NT2/D1 (cell line): ENCODE measurements at regions not wholly inside any gene's neighbourhood (a gene's known extent, or its start where the extent isn't known, plus 50 kb on each side); places are given as distances from the start of the nearest gene placed in this dataset.
"Not testable (repeated sequence)": the region's sequence is repeated elsewhere in the genome, so short reads cannot be mapped to it uniquely, and the experiment has no call there.

ENCODE experiments used
- DNase-seq: peaks from one replicate; pipeline ENCODE4 v3.0.0-alpha.2; 2011; ENCODE audit warnings: low read depth, low spot score
- H3K27me3 ChIP-seq: 2 replicates; pipeline ENCODE4 v1.6.0; 2011; ENCODE audit warnings: mild to moderate bottlenecking; ENCODE audit not compliant: insufficient read length, insufficient read depth
- H3K36me3 ChIP-seq: 2 replicates; pipeline ENCODE4 v1.6.1; 2011; ENCODE audit warnings: mild to moderate bottlenecking, low read length, mixed read lengths; ENCODE audit not compliant: insufficient read depth, insufficient read length
- H3K4me1 ChIP-seq: 2 replicates; pipeline ENCODE4 v1.5.1; 2011; ENCODE audit not compliant: insufficient read depth, insufficient read length
- H3K4me3 ChIP-seq: 2 replicates; pipeline ENCODE4 v1.5.1; 2011; ENCODE audit warnings: low read depth; ENCODE audit not compliant: insufficient read length
- H3K9ac ChIP-seq: 2 replicates; pipeline ENCODE4 v1.6.0; 2011; ENCODE audit warnings: low read depth; ENCODE audit not compliant: insufficient read length
- H3K9me3 ChIP-seq: 2 replicates; pipeline ENCODE4 v1.5.1; 2011; ENCODE audit warnings: mild to moderate bottlenecking, low read length; ENCODE audit not compliant: insufficient read depth
- SUZ12 ChIP-seq: IDR thresholded peaks from 2 replicates; pipeline ENCODE4 v1.6.1; 2011; ENCODE audit not compliant: insufficient read length, insufficient read depth; ENCODE audit errors: extremely low read depth
- YY1 ChIP-seq: IDR thresholded peaks from 2 replicates; pipeline ENCODE4 v1.6.1; 2011; ENCODE audit not compliant: insufficient read length, insufficient read depth
- ZNF274 ChIP-seq: IDR thresholded peaks from 2 replicates; pipeline ENCODE4 v1.6.1; 2011; ENCODE audit warnings: mild to moderate bottlenecking, low read depth, low read length

DNA sequence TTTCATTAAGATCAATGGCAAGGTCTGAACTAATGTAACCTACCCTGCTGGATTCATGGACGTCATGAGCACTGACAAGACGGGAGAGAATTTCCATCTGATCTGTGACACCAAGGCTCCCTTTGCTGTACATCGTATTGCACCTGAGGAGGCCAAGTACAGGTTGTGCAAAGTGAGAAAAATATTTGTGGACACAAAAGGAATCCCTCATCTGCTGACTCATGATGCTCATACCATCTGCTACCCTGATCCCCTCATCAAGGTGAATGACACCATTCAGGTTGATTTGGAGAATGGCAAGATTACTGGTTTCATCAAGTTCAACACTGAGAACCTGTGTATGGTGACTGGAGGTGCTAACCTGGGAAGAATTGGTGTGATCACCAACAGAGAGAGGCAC, 82.3 kb upstream of the NDUFV2 start:
- no peak for DNase-seq
- Histone ChIP-seq H3K9me3 (0 out of 2 replicates have a peak, but pooled peaks cover 4% of the 10 kb centered on the region), H3K4me3 (no peak overlapping the region), H3K9ac (no peak overlapping the region), H3K36me3 (no peaks in the 10 kb centered on the region), H3K4me1 (no peaks in the 10 kb centered on the region), H3K27me3 (no peaks in the 10 kb centered on the region)
- TF ChIP-seq SUZ12 (no peak), ZNF274 (no peak), YY1 (no peak)

DNA sequence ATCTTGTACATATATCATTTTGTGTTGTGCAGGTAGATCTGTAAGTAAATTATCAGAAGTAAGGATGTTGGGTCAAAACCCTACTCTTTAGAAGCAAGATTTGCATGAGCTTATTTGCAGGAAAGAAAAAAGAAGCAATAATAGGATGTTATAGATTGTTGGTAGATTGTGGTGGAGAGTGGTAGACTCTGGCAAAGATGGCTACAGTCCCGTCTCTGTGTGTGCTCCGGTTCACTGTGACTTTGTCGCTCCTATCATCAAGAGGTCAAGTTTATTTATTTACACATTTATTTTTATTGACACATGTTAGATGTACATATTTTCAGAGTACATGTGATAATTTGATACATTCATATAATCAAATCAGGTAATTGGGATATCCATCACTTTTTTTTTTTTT, 81.0 kb upstream of the NDUFV2 start:
- Histone ChIP-seq H3K9me3 (0 out of 2 replicates have a peak, but pooled peaks cover 4% of the 10 kb centered on the region), H3K27me3 (no peaks in the 10 kb centered on the region), H3K9ac (no peak overlapping the region), H3K4me1 (no peaks in the 10 kb centered on the region), H3K4me3 (no peak overlapping the region), H3K36me3 (no peaks in the 10 kb centered on the region)
- DNase-seq = no peak
- TF ChIP-seq SUZ12 (no peak), ZNF274 (no peak), YY1 (no peak)

DNA sequence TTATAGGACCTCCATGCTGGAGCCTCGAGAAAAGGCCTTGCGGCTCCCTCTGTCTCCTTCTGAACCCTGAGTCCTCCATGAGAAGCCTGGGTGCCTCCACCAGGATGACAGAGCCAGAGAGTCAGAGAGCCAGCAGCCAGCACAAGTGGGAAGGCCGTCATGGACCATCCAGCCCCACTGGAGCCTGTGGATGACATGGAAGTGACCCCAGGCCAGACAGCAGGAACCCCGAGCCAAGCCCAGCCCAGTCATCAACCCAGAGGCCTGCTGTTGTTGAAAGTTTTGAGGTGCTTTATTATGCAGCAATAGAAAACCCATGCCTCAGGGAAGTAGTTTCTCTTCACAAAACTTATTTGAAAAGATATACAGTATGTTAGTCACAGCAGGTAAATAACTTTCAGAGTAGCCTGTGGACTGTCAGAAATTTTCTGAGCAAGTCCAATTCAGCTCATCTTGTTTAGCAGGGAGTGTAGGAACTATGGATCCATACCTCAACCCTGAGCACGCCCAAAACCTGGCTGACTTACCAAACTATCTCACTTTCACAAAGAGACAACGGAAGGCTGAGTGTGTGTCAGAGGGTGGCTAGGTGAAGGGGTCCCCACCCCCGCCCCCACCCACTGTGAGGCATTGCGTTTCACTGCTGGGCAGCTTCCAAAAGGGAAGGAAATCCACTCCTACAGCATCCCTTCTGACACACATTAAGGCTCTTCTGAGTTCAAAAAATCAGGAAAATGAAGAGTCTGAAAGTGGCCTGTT, 79.9 kb upstream of the NDUFV2 start:
- H3K4me1 ChIP-seq = no peaks in the 10 kb centered on the region
- no peak for TF ChIP-seq ZNF274
- no peak for TF ChIP-seq YY1
- TF ChIP-seq SUZ12 = no peak
- no peak overlapping the region for H3K9ac ChIP-seq
- H3K27me3 ChIP-seq = no peaks in the 10 kb centered on the region
- H3K36me3 ChIP-seq = no peaks in the 10 kb centered on the region
- H3K9me3 ChIP-seq = 0 out of 2 replicates have a peak, but pooled peaks cover 4% of the 10 kb centered on the region
- no peak overlapping the region for H3K4me3 ChIP-seq
- no peak for DNase-seq

DNA sequence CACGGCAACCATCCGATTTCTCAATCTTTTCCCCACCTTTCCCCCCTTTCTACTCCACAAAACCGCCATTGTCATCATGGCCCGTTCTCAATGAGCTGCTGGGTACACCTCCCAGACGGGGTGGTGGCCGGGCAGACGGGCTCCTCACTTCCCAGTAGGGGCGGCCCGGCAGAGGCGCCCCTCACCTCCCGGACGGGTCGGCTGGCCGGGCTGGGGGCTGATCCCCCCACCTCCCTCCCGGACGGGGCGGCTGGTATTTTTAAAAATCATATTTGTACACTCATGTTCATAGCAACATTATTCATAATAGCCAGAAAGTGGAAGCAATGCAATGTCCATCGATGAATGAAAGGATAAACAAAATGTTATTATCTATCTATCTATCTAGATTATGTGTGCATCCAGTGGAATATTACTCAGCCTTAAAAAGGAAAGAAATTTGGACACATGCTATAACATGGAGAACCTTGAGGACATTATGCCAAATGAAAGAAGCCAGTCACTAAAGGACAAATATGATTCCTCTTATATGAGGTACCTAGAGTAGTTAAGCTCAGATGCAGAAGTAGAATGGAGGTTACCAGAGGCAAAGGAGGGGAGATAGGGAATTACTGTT, 78.4 kb upstream of the NDUFV2 start:
- not testable (repeated sequence) for H3K9ac ChIP-seq, H3K27me3 ChIP-seq, H3K36me3 ChIP-seq, H3K4me1 ChIP-seq, H3K4me3 ChIP-seq, H3K9me3 ChIP-seq, DNase-seq

DNA sequence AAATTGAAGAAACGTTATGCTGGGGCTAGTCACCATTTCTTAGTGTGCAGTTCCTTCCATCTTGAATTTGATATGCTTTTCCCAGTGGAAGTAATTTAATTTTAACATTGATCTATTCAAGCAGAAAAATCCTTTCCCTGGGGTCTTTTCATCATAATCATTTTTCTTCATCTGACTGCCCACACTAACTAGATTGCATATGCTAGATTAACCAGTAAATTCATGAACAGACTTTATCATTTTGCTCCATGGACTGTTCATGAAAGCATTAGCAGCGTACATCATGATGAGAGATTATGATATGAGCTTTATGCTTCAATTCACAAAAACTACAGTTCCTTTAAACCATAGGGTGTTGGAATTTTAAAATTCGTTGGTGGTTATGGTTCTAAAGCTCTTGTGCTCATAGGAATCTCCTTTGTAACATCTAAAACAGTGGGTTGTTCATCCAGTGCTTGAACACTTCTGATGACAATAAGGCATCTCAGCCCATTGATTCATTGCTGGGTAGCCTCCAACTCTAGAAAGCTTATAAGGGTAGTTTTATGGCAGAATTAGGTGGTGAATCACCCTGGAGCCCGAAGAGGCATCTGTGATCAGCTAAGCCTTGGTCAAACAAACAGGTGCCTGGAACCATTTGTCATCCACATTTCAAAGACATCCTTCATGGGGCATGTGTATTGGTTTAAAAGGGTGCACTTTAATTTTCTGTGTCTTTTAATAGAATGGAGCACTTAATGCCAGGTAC, 77.2 kb upstream of the NDUFV2 start:
- DNase-seq = no peak
- H3K9me3 ChIP-seq = 0 out of 2 replicates have a peak, but pooled peaks cover 4% of the 10 kb centered on the region
- H3K27me3 ChIP-seq = no peaks in the 10 kb centered on the region
- H3K4me1 ChIP-seq = no peaks in the 10 kb centered on the region
- no peak overlapping the region for H3K9ac ChIP-seq
- H3K36me3 ChIP-seq = no peaks in the 10 kb centered on the region
- TF ChIP-seq SUZ12 (no peak), ZNF274 (no peak), YY1 (no peak)
- H3K4me3 ChIP-seq = no peak overlapping the region

DNA sequence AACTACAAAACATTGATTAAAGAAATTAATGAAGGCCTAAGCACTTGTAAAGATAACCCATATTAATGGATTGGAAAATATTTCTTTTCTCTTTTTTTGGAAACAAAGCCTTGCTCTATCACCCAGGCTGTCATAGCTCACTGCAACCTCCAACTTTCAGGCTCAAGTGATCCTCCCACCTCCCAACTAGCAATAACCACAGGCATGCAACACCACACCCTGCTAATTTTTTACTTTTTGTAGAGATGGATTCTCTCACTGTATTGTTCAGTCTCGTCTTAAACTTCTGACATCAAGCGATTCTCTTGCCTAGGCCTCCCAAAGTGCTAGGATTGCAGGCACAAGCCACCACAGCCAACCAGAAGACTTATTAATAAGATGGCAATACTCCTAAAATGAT, 73.4 kb upstream of the NDUFV2 start:
- H3K4me3 ChIP-seq = no peak overlapping the region
- H3K9me3 ChIP-seq = 0 out of 2 replicates have a peak, but pooled peaks cover 3% of the 10 kb centered on the region

DNA sequence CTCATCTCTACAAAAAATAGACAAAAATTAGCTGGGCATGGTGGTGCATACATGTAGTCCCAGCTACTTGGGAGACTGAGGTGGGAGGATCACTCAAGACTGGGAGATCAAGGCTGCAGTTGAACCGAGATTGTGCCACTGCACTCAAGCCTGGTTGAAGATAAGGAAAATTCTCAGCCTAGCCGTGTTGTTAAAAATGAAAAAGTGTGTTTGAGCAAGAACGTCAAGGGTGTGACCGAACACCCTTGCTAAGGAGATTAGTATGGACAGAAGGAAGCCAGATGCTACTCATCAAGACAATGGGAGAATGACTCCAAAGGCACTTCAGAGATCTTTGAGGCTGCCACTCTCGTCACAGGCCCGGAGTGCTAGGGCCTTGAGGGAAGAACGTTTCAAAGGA, 70.0 kb upstream of the NDUFV2 start:
- Histone ChIP-seq H3K4me3 (no peak overlapping the region), H3K9ac (no peak overlapping the region), H3K36me3 (no peaks in the 10 kb centered on the region), H3K9me3 (no peaks in the 10 kb centered on the region), H3K4me1 (no peaks in the 10 kb centered on the region), H3K27me3 (no peaks in the 10 kb centered on the region)
- no peak for DNase-seq
- TF ChIP-seq YY1 (no peak), ZNF274 (no peak), SUZ12 (no peak)

More for the DNA sequence above, 73.4 kb upstream of the NDUFV2 start:
- Histone ChIP-seq H3K9ac (no peak overlapping the region), H3K27me3 (no peaks in the 10 kb centered on the region), H3K4me1 (no peaks in the 10 kb centered on the region), H3K36me3 (no peaks in the 10 kb centered on the region)
- DNase-seq = no peak
- TF ChIP-seq ZNF274 (no peak), YY1 (no peak), SUZ12 (no peak)
